ENCODE measurements at regions not wholly inside any gene's neighbourhood (a gene's known extent, or its start where the extent isn't known, plus 50 kb on each side); places are given as distances from the start of the nearest gene placed in this dataset.

DNA sequence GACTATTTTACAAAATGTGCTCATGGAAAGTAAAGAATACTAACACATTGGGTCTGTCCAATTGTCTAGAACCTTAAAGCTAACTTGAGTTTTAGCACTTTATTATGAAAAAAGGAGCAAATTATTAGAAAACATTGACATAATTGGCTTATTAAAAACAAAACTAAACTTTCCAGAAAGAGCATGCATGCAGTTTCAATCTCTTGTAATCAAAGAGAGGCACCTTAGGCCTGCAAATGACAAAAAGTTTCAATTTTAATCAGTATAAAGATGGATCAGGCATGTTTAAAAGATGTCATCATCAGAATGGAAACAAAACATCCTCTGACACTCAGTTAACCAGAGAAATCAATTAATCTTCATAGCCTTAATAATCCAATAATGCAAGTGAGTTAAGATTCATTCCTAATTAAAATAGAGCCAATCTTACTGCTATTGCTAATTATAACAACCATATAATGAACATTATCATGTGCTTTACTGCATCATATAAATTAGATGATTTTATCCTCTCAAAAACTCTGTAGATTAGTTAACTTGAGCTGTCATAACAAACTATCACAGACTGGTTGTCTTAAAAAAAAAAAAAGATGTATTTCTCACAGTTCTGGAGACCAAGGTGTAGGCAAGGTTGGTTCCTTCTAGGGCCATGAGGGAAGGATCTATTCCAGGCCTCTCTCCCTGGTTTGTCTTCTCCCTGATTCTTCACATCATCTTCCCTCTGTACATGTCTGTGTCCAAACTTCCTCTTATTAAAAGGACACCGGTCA, 131.4 kb downstream of the RPAP3 start:
- TF ChIP-seq, protein P1, sequence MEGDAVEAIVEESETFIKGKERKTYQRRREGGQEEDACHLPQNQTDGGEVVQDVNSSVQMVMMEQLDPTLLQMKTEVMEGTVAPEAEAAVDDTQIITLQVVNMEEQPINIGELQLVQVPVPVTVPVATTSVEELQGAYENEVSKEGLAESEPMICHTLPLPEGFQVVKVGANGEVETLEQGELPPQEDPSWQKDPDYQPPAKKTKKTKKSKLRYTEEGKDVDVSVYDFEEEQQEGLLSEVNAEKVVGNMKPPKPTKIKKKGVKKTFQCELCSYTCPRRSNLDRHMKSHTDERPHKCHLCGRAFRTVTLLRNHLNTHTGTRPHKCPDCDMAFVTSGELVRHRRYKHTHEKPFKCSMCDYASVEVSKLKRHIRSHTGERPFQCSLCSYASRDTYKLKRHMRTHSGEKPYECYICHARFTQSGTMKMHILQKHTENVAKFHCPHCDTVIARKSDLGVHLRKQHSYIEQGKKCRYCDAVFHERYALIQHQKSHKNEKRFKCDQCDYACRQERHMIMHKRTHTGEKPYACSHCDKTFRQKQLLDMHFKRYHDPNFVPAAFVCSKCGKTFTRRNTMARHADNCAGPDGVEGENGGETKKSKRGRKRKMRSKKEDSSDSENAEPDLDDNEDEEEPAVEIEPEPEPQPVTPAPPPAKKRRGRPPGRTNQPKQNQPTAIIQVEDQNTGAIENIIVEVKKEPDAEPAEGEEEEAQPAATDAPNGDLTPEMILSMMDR (IDR thresholded peaks at IDR 0.05), result no peak
- TF ChIP-seq POLR2A (IDR thresholded peaks at IDR 0.05) (no peak), POLR2AphosphoS5 (IDR thresholded peaks at IDR 0.05; ENCODE audit: insufficient read depth in 1 of 2, low read depth in 1 of 2) (no peak)

Data from vagina (tissue), 2 donors.